GM13977 (cell line): ENCODE measurements at regions not wholly inside any gene's neighbourhood (a gene's known extent, or its start where the extent isn't known, plus 50 kb on each side); places are given as distances from the start of the nearest gene placed in this dataset.

ENCODE experiments used
- DNase-seq: peaks from one replicate; pipeline ENCODE4 v3.0.0; 2012; ENCODE audit warnings: low spot score
- CTCF ChIP-seq: IDR thresholded peaks from 2 replicates; pipeline ENCODE4 v1.5.1; 2012; ENCODE audit warnings: mild to moderate bottlenecking, control low read depth; ENCODE audit not compliant: insufficient read depth; ENCODE audit errors: extremely low read depth, missing control alignments
- in situ Hi-C: fragments of 300-500 bp; cut with MboI; formaldehyde crosslinking; loops from one replicate; pipeline ENCODE4 v1.12.0; 2022; ENCODE audit warnings: low sequenced_read_pairs, low pct_unique_long_range_greater_than_20kb, mixed read lengths, inconsistent platforms; ENCODE audit not compliant: unreplicated experiment

DNA sequence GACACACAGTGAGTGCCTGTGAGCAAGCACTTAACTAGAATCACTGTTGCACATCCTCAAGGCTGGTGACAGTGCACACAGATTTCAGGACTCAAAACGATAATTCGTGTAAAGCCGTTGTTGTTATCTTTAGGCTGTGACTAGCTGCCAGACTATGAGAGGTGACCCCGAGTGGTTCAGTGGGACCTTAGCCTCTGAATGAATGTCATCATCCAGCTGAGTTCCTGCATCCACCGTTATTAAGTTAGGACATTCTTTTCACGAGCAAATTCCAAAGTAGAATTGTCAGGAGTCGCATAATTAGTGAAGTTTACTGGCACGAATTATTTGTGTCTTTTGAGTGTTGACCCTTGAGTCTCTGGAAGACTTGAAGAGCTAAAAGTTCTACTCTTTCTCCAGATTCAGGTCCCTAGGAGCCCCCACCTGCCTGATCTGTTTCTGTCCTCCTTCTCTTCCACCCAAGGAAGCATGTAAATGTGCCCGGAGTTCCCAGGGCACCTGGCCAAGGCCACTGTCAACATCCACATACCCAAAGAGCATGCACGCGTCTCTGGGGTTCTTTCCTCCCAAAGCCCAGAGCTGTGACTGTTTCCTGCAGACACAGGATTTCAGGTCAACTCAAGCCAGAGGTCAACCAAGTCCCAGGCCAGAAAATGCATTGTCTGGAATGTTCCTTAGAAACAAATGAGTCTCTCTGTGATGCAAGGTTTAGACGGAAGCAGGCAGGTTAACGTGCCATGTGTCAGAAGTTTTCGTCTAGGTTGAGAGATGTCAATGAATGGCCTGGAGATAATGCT is 207.2 kb downstream of the TOMM20 start:
- no peak for DNase-seq
- no peak for TF ChIP-seq CTCF
- in situ Hi-C loops, result no loop called here

DNA sequence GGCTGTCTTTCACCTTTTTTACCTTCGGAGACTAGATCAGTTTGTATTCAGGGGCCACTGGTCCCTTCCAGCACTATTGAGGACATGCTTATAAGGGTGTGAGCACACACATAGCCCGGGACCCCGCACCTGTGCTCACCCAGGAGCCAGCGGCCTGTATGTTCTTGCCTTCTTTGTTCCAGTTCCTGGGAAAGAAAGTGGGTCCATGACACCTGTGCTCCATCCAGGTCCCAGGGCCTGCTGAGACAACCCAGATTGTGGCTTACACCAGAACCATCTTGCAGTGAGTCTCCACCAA is 207.8 kb downstream of the TOMM20 start:
- no peak for TF ChIP-seq CTCF
- in situ Hi-C loops, result no loop called here
- DNase-seq, result no peak

- DNase-seq, result no peak
- in situ Hi-C loops, result no loop called here
- TF ChIP-seq CTCF, result no peak
These were observed 208.3 kb downstream of the TOMM20 start for GRCh38 chr1:234920136-234920842.

- DNase-seq, result no peak
- no peak for TF ChIP-seq CTCF
These were observed 209.5 kb downstream of the TOMM20 start for GRCh38 chr1:234918961-234919761.

DNA sequence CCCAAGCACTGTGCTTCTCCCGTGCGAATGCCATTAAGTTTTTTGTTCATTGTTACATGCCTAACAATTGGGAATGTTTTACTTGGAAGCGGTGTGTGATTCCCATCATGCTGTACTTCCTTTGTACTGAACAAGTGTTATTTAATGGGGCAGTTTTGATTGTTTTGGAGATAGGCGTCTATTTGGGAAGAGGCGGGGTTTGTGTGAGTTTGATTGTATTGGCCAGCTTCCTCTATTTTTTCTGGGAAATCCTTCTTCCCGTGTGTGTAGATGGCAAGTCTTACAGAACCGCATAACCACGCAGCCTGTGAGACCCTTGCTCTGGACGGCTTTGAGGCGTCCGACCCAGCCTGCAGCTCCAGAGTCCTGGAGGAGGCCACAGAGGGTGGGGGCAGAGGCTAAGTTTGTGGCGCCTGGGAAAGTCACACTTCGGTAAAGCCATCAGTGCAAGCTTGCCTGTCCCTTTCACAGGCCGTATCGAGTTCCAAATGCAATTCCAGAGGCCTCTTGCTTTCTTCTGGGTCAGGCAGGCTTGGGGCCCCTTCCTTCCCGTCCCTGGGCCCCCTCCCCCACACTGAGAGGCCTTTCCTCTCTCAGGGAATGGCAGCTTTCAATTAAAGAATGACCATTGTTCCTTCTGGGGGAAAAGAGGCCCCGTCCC is 210.3 kb downstream of the TOMM20 start:
- DNase-seq, result no peak
- in situ Hi-C loops, result no loop called here
- no peak for TF ChIP-seq CTCF

More at GRCh38 chr1:234918961-234919761, 209.5 kb downstream of the TOMM20 start:
- in situ Hi-C loops, result no loop called here
